NCI-H2196 (cell line): ENCODE measurements at regions not wholly inside any gene's neighbourhood (a gene's known extent, or its start where the extent isn't known, plus 50 kb on each side); places are given as distances from the start of the nearest gene placed in this dataset.
A peak's percentile ranks its signal among the peaks of the same experiment; 100 is the strongest.

Source experiments
- DNase-seq: peaks from one replicate; lab custom pipeline; 2025; ENCODE audit not compliant: unreplicated experiment; lab: John Stamatoyannopoulos, UW

DNA sequence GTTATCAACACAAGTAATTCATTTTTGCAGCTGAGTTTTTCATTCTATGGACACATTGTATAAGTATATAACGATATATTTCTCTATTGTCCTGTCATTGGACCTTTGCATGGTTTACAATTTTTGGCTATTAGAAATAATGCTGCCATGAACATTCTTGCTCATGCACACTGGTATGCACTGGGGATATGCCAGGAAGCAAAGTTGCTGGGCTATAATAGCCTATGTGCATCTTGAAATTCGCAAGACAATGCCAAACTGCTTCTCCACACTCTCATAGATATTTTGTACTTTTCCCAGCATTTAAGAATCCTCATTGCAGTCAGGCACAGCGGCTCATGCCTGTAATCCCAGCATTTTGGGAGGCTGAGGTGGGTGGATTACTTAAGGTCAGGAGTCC is 852.6 kb upstream of the ID2 start:
- DNase-seq, result no peak

DNA sequence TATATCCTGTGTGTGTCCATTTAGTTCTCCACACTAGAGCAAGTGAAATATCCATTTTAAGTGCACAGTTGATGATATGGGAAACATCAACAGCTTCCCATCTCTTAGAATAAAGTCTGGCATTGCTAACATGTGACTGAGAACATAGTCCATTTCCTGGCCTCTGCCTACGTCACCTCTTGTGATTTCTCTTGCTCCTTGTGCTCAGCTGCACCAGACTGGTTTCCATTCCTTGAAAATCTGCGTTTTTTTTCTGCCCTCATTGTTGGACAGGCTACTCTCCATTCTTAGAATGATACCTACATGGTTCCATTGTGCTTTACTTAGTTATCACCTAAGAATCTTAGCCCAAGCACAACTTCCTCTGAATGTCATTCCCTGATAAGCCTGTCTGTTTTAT is 851.2 kb upstream of the ID2 start:
- no peak for DNase-seq

DNA sequence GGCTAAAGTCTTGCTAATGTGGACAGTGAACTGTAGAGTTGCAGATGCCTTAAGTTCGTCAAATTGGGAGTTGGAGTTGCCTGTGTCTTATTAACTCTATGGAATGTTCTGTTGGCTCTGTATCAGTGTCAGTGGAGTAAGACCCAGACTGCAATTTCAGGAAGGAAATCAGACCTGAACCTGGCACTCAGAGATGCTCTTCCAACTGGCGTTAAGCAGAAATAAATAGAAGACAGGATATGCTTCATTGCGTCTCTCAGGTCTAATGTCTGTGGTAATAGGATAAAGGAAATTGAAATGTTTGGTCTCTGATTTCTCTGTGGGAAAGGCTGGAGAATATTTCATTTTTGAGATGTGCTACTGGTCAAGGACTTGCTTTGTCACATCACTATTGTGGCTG is 846.7 kb upstream of the ID2 start:
- DNase-seq, result no peak

DNA sequence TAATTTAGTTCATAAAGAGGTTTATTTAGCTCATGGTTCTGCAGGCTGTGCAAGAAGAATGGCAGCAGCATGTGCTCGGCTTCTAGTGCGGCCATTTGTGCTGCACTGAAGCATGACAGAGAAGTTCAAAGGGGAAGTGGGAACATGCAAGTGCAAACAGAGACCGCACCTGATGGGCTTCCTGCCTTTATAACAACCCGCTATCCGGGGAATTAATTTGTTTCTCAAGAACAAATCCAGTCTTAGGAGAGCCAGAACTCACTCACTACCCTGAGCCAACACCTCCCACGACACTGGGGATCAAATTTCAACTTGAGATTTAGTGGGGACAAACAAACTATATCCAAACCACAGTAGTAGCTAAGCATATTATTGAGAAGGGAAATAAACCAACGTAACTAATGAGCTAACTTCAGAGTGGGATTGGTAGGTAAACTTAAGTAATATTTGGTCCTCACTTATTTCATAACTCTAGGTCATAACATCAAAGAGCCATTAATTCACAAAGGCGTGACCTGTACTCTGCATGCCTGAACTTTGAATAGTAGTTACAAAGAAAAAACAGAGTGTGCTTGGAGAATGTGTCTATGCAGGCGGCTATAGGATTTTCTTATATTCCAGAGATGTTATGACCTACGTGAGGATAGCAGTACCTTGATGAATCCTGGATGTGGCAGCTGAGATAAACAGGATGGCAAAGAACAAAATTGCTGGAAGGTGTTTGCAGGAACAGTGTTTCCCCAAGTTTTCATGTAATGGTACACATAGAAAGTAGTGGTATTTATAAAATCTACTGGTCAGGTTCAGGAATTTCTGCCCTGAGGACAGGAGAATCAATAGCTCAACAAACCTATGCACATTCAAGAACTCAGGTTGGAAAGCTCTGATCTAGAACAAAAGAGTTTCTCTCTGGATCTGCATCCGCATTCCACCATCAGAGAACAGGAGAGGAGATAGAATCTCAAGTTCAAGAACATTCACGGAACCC is 845.9 kb upstream of the ID2 start:
- DNase-seq, result peak; percentile 43

DNA sequence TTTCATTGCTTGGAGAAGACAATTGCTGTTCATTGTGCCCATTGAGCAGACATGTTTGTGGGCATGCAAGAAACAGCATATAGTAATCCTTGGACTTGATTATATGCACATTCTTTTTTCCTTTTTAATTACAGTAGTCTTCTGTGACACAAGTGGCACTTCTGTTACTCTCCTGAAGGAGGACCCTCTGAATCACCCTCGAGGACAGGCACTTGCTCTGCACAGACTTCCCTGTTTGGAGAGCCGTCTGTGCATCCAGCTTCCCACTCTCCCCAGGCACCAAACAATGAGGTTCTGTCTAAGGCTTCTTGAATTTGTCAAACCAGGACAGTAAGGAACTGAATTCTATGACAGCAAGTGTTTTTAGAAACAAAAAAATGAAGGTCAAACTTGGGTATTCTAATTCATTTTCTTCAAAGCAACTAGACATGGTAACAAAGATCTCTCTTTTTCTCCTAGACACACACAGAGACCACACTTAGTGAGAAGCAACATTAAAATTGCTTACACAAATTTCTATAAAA is 844.6 kb upstream of the ID2 start:
- DNase-seq, result no peak

DNA sequence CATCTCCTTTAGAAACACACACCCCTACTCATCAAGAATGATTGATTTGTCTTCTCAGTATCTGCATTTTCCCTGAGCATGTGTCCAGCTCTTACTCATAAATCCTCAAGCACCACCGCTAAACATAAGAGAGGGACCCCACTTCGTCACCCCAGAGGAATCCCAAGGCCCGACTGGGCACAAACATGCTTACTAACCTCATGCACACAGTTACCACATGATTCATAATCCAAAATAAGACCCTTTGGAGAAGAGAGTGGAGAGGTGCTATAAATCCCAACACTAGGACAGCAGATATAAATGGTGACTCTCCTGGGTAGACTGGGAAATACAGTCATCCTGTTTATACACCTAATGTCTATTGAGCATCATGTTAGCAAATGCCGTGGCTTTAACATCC is 843.2 kb upstream of the ID2 start:
- DNase-seq, result no peak

DNA sequence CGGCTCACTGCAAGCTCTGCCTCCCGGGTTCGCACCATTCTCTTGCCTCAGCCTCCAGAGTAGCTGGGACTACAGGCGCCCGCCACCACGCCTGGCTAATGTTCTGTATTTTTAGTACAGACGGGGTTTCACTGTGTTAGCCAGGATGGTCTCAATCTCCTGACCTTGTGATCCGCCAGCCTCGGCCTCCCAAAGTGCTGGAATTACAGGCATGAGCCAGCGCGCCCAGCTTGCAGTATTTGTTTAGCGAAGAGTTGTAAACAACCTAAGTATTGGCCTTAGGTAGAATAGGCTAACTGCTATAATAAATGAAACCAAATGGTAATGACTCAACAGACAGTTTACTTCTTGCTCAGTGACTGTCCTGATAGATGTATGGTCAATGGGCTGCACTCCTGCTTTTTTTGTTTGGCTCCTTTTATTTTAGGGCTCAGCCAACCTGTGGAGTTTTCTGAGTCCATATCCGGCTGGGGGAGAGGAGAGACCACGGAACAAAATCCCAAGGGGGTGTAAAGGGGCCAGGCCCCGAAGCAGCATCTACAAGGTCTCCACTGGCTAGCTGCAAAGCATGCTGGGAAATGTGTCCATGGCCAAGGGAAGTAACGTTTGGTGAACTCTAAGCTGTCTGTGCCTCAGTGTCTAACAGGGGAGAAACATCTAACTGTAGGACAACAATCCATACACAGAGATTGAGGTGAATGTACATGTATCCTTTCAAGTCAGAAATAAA is 841.0 kb upstream of the ID2 start:
- DNase-seq, result no peak

DNA sequence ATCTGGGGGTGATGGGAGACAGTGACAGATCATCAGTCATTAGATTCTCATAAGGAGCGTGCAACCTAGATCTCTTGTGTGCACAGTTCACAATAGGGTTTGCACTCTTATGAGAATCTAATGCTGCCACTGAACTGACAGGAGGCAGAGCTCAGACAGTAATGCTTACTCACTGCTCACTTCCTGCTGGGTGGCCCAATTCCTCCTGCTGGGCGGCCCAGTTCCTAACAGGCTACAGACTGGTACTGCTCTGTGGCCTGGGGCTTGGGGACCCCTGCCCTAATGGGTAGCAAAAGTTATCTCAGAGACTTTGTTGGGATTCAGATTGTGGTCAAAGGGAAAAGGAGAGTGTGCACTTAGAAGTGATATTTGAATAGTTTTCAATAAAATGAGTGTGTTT is 840.1 kb upstream of the ID2 start:
- no peak for DNase-seq

DNA sequence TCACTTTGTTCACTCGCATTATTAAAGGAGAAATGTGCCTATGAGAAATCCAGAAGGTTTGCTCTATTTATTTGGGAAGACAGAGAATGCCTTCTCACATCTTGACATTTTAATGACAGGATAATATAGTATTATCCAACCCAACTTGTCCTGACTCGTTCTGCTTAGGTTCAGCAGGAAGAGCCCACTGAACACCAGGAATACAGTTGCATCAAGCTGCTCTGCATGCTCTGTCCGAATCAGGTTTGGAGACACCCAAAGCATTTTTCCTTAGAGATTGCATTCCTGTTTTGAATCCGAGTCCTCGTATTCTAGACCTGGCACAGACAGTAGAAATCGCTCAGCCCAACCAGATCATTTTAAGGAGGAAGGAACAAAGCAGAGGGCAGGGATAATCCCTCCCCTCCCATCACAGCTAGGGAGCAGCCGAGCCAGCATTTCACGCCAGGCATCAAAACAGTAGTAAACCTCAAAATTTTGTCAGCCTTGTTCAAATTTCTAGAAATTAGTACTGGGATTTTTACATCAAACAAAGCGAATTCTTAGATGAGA is 837.4 kb upstream of the ID2 start:
- no peak for DNase-seq

DNA sequence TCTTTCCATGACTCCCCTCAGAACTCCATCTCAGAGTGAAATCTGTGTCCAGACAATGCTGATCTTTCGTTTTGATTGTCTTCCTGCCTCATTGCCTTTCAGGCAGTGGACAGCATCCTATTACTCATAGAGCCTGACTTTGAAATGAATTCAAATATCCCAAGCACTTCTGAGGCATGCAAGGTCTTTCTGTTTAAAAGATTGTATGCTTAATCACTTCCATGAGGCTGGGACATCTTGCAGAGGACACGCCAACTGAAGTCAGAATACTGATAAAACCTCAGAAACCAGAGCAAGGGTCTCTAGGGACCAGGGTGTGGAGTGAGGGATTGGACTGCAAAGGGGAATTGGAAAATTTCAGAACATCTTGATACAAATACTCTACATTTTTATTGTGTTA is 836.5 kb upstream of the ID2 start:
- DNase-seq, result no peak

DNA sequence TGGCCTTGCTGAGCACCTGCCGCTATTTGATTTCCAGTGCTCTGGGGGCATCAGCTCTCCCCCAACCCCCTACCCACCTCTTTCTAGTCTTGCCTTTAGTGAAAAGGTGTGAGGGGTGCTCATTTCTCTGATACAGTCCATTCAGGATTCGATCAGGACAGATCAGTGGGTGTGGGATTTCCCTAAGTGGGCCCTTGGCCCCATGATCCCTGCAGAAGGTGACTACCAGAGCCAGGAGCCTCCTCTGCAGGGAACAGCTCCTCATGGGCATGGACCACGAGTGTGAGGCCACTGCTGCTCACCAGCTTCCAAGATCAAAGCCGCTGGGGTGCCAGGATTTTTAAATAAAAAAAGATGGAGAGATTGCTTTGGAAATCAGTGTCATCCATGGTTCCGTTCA is 835.2 kb upstream of the ID2 start:
- no peak for DNase-seq

DNA sequence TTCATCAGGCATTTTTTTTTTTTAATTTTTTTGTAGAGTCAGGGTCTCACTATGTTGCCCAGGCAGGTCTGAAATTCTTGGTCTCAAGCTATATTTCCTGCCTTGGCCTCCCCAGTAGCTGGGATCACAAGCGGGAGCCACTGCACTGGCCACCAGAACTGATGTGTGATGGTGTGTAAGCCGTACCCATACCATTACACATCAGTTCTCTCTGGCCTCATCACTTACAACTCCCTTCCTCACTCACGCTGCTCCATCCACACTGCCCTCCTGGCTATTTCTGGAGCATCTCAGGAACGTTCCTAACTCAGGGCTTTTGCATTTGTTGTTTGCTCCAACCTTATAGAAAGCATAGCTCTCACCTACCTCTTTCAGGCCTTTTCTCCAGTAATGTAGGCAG is 834.5 kb upstream of the ID2 start:
- no peak for DNase-seq

DNA sequence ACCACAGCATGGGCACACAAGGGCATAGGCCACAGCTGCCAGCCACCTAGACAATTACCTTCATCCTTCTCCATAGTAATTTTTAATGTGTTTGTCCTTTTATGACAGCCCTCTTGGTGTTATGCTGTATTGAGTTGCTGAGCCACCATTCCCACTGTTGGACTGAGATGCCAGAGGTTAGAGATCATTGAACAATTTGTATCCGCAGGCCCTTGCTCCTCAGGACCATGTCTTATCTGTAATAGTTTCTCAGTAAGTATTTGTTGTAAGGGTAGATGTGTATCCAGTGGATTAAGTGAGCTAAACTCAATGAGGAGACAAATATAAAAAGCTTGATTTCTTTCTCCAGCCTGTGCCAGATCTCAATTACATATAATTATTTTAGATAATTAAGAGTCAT is 832.8 kb upstream of the ID2 start:
- no peak for DNase-seq

DNA sequence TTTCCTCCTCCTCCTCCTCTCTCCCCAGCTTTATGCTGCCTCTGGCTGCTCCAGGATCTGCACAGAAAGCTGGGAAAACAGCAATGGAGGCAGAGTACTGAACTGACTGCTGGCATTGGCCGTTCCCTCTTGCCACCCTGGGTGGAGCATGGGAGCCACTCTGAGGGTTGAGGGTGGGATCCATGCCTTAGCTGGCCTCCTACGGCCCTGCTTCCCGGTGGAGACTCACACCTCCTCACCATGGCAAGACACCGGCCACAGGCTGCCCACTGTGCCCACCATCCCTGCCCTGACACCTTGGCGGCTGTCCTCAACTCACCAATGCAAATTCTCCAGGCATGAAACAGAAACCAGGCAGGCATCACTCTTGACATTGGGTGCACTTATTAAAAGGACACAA is 832.3 kb upstream of the ID2 start:
- no peak for DNase-seq

DNA sequence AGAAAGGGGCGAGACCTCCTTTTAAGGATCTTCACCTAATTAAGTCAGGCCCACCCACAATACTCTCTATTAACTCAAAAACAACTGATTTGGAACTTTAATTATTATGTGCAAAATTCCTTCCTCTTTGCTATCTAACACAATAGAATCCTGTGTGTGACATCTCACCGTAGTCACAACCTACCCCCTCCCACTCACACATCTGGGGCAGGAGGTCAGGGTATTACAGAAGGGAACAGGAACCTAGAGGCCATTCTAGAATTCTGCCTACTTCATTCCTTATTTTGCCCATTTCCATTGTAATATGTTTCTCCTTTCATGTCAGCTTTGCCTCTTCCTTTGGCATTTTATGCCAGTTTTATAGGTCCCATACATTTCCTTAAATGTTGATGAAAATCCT is 829.3 kb upstream of the ID2 start:
- DNase-seq, result no peak

DNA sequence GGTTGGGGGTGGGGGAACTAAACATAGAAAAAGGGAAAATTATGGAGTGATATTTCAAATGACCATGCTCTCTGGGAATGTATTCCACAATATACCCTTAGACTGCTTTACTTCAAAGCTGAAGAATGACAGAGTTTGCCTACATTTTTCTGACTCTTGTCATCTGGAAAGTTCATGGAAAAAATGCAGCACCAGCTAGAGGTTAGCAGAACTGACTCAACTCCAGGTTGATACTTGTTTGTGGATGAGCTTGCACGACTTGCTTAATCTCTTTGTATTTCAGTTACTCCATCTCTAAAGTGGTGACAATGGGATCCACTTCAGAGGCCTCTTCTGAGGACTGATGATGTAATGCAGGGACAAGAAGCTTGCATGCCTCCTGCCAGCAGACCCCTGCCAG is 824.0 kb upstream of the ID2 start:
- DNase-seq, result no peak

DNA sequence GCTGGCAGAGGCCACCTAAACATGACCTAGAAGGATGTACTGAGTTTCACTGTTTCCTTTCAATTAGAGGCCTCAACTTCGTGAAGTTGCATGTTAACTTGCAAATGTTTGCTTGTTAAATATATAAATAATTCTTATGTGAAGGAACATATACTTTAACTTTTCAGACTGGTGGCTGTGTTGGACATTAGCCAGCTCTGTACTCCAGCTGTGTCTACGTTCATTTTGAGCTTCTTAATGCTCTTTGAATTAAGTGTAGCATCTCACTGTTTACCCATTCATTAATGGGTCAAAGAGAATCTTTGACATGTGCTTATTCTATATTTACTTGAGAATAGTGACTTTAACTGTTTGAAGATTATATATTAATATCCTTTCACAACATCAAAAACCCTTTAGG is 823.2 kb upstream of the ID2 start:
- DNase-seq, result no peak

DNA sequence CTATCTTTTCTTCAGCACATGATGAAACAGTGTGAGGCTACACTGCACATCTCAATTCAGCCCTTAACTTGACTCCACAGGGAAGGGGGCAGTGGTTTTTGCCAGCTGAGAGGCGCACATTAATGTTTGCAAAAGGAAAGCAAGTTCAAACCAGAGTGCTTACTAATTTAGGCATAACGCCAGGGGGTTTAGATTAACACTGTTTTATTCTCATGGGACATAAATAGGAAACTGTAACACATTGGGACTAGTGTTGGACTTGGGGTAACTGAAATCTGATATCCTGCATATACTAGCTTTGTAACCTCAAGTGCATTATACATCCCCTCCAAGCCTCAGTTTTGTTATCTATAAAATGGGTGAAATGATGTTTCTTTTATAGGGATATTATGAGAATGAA is 821.2 kb upstream of the ID2 start:
- DNase-seq, result no peak

DNA sequence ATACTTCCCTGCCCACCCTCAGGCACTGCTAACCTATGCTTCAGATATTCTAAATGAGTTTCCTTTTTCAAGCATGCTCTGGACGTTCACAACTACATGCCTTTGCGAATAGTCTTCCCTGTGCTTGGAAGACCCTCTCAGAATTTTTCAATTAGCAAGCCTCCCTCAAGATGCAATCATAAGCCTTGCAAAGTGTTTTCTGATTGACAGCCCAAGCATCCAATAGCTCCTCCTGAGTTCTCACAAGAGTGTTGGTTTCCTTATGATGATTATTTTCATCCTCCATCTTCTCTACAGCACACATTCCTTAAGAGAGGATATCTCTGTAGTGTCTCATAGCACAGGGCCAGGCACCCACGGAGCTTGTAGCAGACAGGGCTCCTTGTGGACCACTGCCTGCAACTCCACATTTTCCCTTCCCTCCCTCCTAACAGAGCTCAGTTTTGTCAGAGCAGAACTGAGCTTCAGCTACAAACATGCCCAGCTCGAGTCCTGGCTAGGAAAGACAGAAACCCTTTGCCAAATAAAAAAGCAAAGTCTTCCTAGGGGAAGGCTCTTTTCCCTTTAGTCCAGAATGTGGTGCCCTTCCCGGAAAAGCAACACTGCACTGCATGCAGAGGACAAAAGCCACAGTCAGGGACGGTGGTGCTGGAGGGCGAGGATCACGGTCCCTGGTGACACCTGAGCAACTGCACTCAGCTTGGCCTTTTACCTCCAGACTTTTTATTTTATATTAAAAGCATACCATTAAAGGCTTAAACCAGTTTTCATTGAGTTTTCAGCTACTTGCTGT is 819.8 kb upstream of the ID2 start:
- no peak for DNase-seq

DNA sequence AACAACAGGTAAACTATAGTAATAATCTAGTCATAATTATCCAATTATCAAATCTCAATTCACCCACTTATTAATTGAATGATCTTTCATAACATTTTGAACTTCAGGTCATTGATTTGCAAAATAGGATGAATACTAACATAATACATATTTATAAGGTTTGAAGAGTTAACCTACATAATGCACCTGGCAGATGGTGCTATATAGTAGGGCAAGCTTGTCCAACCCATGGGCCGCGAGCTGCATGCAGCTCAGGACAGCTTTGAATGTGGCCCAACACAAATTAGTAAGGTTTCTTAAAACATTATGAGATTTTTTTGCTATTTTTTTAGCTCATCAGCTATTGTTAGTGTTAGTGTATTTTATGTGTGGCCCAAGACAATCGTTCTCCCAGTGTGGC is 815.8 kb upstream of the ID2 start:
- DNase-seq, result no peak

DNA sequence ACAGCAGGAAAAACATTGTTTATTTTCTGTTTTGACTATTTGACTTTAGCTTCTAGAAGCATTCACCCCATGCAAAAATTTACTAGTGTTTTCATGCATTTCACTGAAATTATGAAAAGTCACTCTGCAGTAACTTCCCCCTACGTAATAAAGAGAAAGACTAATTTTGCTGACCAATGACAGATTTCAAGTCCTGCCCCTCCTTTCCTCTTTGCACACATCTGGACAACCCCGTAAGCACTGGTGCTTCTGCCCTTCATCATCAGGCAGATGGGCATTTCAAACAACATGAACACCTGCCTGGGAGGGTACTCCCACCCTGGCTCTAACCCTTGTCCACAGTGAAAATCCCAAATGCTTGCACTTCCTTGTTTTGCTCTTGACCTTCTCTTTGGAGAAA is 815.0 kb upstream of the ID2 start:
- DNase-seq, result no peak
